Stimulated activated CD8-positive, alpha-beta memory T cell treated with anti-CD3 and anti-CD28 coated beads, Interleukin-12 subunit alpha, Interleukin-12 subunit beta, amount 100 ng/mL, for 24 hours (primary cell): ENCODE measurements at regions not wholly inside any gene's neighbourhood (a gene's known extent, or its start where the extent isn't known, plus 50 kb on each side); places are given as distances from the start of the nearest gene placed in this dataset.

Experiments
- DNase-seq: peaks from one replicate; pipeline ENCODE4 v3.0.0-alpha.2; 2020; ENCODE audit errors: extremely low read depth

- no peak for DNase-seq
Observed at GRCh38 chr21:16538936-16539440, 809.2 kb downstream of the USP25 start.

GRCh38 chr21:16540966-16541727 is 811.4 kb downstream of the USP25 start:
- DNase-seq: no peak

- no peak for DNase-seq
Observed at GRCh38 chr21:16550118-16550517, 820.3 kb downstream of the USP25 start.

GRCh38 chr21:16550917-16551741 is 821.3 kb downstream of the USP25 start:
- DNase-seq: no peak

DNA sequence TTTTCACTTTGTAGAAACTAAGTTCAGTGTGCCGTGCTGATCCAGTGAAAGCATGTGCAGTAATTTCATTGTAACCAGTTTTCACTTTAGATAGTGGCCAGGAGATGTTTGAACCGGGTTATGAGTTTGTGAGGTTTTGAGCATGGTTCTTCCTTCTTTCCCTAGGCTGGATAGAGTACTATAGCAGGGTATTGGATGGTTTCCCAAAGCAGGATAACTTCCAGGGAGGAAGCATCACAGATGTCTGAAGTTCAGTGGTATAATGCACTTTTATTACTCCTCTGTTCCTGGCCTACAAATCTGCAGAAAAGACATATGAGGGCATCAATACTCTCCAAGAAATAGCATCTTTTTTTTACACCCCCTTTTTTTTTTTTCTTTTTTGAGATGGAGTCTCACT is 823.1 kb downstream of the USP25 start:
- DNase-seq: no peak

DNA sequence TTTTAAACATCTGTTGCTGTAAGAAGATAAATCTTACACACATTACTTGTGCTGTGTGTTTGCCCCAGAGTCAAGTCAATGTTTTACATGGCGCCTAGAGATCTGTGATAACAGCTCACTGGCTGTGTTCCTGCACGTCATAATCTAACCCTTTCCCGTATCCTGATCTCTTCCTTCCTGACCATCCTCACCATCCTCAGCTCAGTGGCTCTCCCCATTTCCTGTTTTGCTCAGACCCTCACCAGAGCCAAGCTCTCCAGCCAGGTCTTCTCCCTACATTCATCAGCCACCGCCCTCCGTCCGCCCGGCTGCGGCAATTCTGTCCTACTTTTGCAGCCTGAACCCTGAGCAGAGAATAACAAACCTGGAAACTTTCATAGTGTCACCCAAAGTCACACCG is 824.7 kb downstream of the USP25 start:
- no peak for DNase-seq

DNA sequence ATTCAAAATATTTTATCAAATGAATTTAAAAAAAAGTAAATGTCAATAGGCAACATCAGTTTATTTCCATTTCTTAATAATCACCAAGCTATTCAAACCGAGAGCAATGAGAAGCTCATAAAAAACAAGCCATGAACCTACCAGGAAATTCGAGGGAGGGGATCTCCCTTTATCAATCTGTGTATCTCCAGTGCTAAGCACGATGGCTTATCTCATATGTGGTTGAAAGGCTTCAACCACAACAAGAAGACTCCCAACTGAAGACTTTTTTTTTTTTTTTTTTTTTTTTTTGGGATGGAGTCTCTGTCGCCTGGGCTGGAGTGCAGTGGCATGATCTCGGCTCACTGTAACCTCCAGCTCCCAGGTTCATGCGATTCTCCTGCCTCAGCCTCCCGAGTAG is 833.3 kb downstream of the USP25 start:
- DNase-seq: no peak

DNA sequence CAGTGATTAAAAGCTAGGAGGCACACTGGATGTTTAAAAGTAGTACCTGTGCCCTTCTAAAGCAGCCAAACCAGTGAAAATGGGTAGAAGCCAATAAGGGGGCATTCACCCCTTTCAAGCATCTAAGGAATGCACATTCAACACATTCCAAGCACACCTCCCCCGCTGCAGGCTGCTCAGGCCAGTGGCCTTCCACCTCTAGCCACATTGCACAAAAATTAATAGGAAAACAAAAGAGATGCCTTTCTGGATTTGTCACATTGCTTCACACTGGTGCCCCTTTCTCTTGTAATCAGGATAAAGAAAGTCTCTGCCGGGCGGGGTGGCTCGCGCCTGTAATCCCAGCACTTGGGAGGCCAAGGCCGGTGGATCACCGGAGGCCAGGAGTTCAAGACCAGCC is 834.0 kb downstream of the USP25 start:
- no peak for DNase-seq

- no peak for DNase-seq
Observed at GRCh38 chr21:16568244-16568643, 838.5 kb downstream of the USP25 start.

- no peak for DNase-seq
Observed at GRCh38 chr21:16568661-16569060, 838.9 kb downstream of the USP25 start.

DNA sequence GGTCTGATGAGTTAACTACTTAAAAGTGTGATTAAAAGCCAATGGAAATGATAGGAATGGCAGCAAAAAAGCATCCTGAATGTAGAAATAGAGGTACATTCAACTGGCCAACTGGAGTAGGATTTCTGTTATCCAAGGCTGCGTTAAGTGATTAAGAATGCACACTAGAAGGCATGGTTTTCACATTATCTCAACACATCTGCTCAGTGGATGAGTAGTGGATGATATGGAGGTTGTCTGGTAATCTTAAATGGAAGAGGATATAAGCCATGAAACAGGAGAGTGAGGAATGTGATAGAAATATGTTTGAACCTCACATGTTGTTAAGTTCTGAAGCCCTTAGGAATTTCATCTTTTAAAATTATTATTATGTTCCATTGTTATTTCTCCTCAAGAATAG is 839.9 kb downstream of the USP25 start:
- no peak for DNase-seq

- DNase-seq: no peak
Observed at GRCh38 chr21:16570171-16570570, 840.4 kb downstream of the USP25 start.

- no peak for DNase-seq
Observed at GRCh38 chr21:16570856-16571255, 841.1 kb downstream of the USP25 start.

- DNase-seq: no peak
Observed at GRCh38 chr21:16571594-16571993, 841.8 kb downstream of the USP25 start.

- no peak for DNase-seq
Observed at GRCh38 chr21:16572032-16572431, 842.2 kb downstream of the USP25 start.

GRCh38 chr21:16573578-16573977 is 843.8 kb downstream of the USP25 start:
- DNase-seq: no peak

DNA sequence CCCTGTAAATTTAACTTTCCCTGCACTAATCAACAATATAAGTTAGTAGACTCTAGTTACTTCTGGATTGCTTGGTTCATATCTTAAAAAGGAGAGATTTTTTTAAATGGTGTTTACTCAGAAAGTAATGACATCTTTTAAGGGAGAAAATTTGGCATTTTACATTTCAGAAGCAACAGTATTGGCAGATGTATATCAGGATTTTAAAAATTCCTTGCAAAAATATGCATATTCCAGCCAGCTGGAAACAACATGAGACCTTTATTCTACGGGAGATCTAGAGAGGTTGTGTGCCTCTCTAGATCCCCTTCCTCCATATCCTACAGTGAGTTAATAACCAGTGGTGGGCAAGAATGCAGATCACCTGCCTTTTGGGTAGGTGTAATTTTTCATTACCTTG is 848.2 kb downstream of the USP25 start:
- no peak for DNase-seq

DNA sequence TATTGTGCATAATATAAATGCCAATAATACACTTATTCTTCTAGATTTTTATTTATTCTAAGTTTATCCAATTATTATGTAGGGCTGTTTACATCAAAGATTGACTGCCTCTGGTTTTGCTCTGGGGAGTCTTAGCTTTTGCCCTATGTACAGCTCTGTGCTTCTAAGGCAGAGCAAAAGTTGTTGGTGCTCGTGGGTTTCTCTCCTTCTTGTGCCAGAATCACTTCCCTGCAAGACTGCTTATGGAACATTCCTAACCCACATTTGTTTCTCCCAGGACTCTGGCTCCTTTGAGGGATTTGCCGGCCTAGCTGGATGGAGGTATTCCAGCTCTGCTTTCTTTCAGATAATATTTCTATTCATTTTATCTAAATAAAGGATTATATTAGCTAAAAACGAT is 849.1 kb downstream of the USP25 start:
- no peak for DNase-seq

- no peak for DNase-seq
Observed at GRCh38 chr21:16579538-16579937, 849.8 kb downstream of the USP25 start.

- no peak for DNase-seq
Observed at GRCh38 chr21:16580661-16581060, 850.9 kb downstream of the USP25 start.

GRCh38 chr21:16583556-16583955 is 853.8 kb downstream of the USP25 start:
- no peak for DNase-seq

DNA sequence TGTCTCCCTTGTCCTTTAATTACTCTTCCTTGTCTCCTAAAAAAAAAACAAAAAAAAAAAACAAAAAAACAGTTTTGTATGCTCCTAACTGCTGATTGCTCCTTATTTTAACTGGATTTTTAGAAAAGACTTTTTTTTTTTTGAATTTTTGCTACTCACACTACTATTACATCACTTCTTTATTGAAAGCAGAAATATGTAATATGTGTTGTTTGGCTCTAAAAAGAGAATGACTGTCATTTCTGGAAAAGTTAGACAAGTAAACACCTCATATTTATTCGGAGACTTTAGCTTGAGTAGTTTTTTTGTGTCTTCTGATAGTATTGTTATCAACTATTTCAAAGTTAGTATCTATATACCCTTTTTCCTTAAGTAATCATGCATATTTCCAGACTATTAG is 855.0 kb downstream of the USP25 start:
- DNase-seq: no peak

- no peak for DNase-seq
Observed at GRCh38 chr21:16585896-16586295, 856.1 kb downstream of the USP25 start.
